GM10266 (cell line): ENCODE measurements at regions not wholly inside any gene's neighbourhood (a gene's known extent, or its start where the extent isn't known, plus 50 kb on each side); places are given as distances from the start of the nearest gene placed in this dataset.

Experiments used
- DNase-seq: peaks from one replicate; pipeline ENCODE4 v3.0.0; 2012; ENCODE audit errors: extremely low spot score
- TF ChIP-seq, protein P1 (sequence below): IDR thresholded peaks from 2 replicates; pipeline ENCODE4 v1.5.1; 2012; ENCODE audit warnings: mild to moderate bottlenecking, low read depth; ENCODE audit not compliant: control insufficient read depth, insufficient read depth; ENCODE audit errors: missing control alignments

DNA sequence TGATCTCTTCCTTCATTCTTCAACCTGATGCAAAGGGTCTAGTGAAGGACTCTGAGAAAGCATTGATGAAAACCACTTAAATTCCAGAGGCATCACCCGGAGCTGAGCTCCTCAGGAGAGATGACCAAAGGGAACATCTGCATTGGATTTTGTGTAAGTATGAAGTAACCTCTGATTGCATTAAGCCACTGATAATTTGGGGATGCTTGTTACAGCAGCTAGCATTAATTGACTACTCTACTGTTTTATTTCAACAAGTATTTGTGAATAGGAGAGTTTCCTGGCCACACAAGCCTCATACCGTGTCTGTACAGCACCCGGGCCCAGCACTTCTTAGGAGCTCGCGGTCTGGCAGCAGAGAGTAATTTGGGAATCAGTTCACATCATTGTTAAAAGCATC is 250.7 kb upstream of the POU3F1 start:
- DNase-seq: no peak
- TF ChIP-seq, protein P1, sequence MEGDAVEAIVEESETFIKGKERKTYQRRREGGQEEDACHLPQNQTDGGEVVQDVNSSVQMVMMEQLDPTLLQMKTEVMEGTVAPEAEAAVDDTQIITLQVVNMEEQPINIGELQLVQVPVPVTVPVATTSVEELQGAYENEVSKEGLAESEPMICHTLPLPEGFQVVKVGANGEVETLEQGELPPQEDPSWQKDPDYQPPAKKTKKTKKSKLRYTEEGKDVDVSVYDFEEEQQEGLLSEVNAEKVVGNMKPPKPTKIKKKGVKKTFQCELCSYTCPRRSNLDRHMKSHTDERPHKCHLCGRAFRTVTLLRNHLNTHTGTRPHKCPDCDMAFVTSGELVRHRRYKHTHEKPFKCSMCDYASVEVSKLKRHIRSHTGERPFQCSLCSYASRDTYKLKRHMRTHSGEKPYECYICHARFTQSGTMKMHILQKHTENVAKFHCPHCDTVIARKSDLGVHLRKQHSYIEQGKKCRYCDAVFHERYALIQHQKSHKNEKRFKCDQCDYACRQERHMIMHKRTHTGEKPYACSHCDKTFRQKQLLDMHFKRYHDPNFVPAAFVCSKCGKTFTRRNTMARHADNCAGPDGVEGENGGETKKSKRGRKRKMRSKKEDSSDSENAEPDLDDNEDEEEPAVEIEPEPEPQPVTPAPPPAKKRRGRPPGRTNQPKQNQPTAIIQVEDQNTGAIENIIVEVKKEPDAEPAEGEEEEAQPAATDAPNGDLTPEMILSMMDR: no peak

DNA sequence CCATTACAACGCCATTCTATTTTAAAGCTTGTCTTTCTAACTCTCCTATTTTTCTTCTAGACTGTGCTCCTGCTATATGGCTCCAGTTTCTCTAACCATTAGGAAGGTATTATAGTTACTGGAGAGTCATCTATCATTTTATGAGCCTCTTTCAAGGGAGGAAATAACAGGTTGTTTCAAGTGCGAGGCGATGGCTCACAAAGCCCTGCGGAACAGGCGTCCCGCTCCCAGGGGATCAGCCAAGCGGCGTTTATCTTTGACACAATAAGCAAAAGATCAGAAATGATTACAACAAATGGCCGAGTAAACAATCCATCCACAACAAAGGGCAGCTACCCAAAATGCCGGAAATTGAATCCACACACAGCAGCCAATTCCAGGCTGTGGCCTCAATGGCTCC is 249.5 kb upstream of the POU3F1 start:
- TF ChIP-seq, protein P1: no peak
- no peak for DNase-seq

DNA sequence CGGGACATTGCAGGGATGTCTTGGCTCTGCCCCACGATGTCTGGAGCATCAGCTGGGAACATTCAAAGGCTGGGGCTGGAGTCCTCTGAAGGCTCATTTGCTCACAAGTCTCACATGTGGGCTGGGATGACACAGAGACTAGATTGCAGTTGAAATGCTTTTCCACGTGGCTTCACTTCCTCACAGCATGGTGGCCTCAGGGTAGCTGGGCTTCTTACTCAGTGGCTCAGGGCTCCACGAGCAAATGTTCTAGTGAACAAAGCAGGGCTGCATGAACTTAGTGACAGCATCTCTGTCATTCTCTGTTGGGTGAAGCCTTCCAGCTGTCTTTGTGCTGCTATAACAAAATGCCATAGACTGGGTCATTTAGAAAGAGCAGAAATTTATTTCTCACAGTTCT is 247.0 kb upstream of the POU3F1 start:
- DNase-seq: no peak
- TF ChIP-seq, protein P1: no peak

DNA sequence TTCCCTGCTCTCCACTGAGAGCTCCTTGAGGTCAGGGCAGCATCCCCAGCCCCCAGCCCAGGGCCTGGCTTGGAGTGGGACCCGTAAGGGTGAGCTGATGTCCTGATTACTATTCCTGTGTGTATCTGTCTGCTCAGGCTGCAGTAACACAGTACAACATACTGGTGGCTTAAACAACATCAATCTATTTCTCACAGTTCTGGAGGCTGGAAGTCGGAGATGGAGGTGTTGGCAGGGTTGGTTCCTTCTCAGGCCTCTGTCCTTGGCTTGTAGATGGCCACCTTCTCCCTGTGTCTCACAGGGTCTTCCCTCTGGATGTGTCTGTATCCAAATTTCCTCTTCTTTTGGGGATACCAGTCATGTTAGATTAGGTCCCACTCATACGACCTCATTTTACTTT is 246.4 kb upstream of the POU3F1 start:
- DNase-seq: no peak
- TF ChIP-seq, protein P1: no peak

DNA sequence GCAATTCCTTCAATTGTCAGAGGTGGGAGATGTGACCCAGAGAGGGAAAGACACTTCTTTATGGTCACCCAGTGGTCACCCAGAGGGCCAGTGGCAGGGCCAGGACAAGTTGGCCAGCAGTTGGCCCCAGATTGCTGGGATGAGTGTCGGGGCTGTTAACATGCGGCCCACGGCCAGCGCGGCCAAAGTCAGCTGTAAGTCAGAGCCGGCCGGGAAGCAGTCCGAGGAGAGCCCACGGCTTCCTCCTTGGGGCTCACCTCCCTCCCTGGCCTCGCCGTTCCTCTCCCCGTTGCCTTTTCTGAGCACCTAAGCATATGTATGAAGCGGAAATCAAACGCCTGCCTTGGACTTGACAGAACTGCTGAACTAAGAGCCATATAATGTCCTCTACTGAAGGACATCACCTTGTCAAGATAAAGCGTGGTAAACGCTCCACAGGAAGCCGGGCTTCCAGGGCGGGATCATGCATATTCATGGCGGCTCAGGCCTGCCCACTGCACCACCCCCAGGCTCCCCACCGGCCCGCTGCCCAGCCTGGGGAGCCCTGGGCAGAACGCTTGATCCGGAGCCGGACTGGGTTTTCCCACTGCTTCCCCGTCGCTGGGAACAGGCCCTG is 245.4 kb upstream of the POU3F1 start:
- no peak for DNase-seq
- TF ChIP-seq, protein P1: no peak

DNA sequence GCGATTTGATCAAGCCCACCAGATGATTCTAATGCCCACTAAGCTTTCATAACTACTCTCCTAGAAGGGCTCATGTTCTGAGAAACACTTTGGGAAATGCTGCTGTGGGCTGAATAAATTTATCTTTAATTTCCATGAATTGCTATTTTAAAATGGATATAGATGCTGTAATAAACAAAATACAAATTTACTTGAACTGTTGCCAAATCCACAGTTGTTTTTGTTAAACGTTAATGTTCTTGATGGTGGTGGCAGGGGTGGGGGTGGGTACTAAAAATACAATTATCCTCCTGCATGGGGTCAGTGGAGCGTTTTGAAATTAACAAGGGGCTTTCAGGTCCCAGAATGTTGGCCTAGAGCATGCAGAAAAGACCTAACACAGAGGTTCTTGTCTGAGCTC is 244.7 kb upstream of the POU3F1 start:
- TF ChIP-seq, protein P1: no peak
- no peak for DNase-seq

DNA sequence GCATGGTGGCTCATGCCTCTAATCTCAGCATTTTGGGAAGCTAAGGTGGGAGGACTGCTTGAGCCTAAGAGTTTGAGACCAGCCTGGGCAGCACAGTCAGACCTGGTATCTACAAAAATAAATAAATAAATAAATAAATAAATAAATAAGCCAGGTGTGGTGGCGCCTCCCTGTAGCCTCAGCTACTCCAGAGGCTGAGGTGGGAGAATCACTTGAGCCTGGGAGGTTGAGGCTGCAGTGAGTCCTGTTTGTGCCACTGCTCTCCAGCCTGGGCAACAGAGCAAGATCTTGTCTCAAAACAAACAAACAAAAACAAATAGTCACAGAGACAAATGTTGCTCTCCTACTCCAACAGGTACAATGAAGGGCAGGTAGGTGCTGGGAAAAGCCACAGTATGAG is 242.4 kb upstream of the POU3F1 start:
- no peak for DNase-seq
- TF ChIP-seq, protein P1: no peak
